ENCODE measurements at regions not wholly inside any gene's neighbourhood (a gene's known extent, or its start where the extent isn't known, plus 50 kb on each side); places are given as distances from the start of the nearest gene placed in this dataset.

- no peak overlapping the region for H3K4me3 ChIP-seq (replicated peaks in 1 of 2; ENCODE audit: low read depth in 2 of 2, low read length in 2 of 2)
- DNase-seq (ENCODE audit: low read depth in 2 of 2) = no peak
- TF ChIP-seq, protein P1, sequence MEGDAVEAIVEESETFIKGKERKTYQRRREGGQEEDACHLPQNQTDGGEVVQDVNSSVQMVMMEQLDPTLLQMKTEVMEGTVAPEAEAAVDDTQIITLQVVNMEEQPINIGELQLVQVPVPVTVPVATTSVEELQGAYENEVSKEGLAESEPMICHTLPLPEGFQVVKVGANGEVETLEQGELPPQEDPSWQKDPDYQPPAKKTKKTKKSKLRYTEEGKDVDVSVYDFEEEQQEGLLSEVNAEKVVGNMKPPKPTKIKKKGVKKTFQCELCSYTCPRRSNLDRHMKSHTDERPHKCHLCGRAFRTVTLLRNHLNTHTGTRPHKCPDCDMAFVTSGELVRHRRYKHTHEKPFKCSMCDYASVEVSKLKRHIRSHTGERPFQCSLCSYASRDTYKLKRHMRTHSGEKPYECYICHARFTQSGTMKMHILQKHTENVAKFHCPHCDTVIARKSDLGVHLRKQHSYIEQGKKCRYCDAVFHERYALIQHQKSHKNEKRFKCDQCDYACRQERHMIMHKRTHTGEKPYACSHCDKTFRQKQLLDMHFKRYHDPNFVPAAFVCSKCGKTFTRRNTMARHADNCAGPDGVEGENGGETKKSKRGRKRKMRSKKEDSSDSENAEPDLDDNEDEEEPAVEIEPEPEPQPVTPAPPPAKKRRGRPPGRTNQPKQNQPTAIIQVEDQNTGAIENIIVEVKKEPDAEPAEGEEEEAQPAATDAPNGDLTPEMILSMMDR (IDR thresholded peaks at IDR 0.05; ENCODE audit: low read depth, low read length) = no peak
These were observed 244.8 kb downstream of the DCDC2C start for GRCh38 chr2:3948191-3948590.

DNA sequence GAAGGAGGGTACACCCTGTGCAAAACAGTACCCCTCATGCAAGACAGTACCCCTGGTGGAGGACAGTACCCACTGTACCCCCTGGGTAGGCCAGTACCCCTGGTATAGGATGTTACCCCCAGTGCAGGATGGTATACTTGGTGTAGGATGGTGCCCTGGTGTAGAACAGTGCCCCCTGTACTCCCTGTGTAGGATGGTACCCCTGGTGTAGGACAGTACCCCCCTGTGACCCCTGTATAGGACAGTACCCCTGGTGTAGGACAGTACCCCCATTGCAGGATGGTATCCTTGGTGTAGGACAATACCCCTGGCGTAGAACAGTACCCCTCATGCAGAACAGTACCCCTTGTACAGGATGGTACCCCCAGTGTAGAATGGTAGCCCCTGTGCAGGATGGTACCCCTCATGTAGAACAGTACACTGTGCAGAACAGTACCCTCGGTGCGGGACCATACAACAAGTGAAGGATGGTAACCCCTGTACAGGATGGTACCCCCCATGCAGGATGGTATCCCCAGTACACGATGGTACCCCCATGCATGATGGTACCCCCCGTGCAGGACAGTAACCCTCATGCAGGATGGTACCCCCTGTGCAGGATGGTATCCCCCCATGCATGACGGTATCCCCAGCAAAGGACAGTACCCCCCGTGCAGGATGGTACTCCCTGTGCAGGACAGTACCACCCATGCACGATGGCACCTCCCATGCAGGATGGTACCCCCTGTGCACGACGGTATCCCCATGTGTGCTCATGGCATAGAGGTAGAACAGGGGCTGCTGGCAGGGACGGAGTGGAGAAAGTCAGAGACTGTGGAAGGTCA is 248.0 kb downstream of the DCDC2C start:
- no peak for DNase-seq (ENCODE audit: low read depth in 2 of 2)
- TF ChIP-seq, protein P1 (IDR thresholded peaks at IDR 0.05; ENCODE audit: low read depth, low read length) = no peak
- H3K4me3 ChIP-seq (replicated peaks in 1 of 2; ENCODE audit: low read depth in 2 of 2, low read length in 2 of 2) = no peak overlapping the region

GRCh38 chr2:3952866-3953516 is 249.6 kb downstream of the DCDC2C start:
- no peak for DNase-seq (ENCODE audit: low read depth in 2 of 2)
- H3K4me3 ChIP-seq (replicated peaks in 1 of 2; ENCODE audit: low read depth in 2 of 2, low read length in 2 of 2) = no peak overlapping the region
- TF ChIP-seq, protein P1 (IDR thresholded peaks at IDR 0.05; ENCODE audit: low read depth, low read length) = no peak

DNA sequence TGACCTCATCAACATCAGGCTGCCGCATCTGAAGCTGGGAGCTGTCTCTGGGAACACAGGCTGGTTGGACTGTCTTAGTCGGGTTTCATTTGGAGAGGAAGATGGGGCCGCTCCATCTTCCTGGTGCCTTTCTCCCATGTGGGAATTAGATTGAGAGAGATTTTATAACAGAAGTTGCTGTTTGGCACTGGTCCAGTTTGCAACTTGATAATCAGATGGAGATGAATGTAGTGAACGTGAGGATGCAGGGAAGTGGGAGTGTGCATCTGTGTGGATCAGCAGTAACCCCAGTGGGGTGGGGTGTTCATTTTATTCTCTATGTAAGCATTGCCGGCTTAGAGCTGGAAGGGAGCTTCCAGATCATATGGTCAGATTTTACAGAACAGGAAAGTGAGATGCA is 250.9 kb downstream of the DCDC2C start:
- TF ChIP-seq, protein P1 (IDR thresholded peaks at IDR 0.05; ENCODE audit: low read depth, low read length) = no peak
- DNase-seq (ENCODE audit: low read depth in 2 of 2) = no peak
- no peak overlapping the region for H3K4me3 ChIP-seq (replicated peaks in 1 of 2; ENCODE audit: low read depth in 2 of 2, low read length in 2 of 2)

DNA sequence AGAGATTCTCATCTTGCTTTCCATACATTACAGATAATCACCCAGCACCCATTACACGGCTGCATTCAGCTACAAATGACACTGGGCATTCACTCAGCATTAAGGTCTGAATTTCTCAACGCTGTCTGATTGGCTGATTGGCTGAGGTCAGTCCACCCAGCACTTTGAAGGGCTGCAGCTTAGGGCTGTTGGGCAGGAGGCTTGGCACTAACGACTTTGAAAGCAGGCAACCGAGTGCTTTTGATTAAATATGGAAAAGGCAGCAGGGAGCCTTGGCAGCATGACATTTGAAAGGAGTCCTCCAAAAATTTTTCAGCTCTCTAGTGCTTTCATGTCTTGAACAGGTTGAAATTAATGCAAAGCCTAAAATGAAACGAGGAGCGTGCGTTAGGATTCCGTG is 253.0 kb downstream of the DCDC2C start:
- TF ChIP-seq, protein P1 (IDR thresholded peaks at IDR 0.05; ENCODE audit: low read depth, low read length) = no peak
- DNase-seq (ENCODE audit: low read depth in 2 of 2) = no peak
- no peak overlapping the region for H3K4me3 ChIP-seq (replicated peaks in 1 of 2; ENCODE audit: low read depth in 2 of 2, low read length in 2 of 2)

GRCh38 chr2:3956892-3957291 is 253.5 kb downstream of the DCDC2C start:
- H3K4me3 ChIP-seq (replicated peaks in 1 of 2; ENCODE audit: low read depth in 2 of 2, low read length in 2 of 2) = no peak overlapping the region
- no peak for DNase-seq (ENCODE audit: low read depth in 2 of 2)
- TF ChIP-seq, protein P1 (IDR thresholded peaks at IDR 0.05; ENCODE audit: low read depth, low read length) = no peak

Data from cardiac fibroblast (primary cell).